Epithelial cell of esophagus (primary cell): ENCODE measurements at regions not wholly inside any gene's neighbourhood (a gene's known extent, or its start where the extent isn't known, plus 50 kb on each side); places are given as distances from the start of the nearest gene placed in this dataset.
"Not testable (repeated sequence)": the region's sequence is repeated elsewhere in the genome, so short reads cannot be mapped to it uniquely, and the experiment has no call there.

ENCODE experiments used
- DNase-seq: peaks from one replicate; pipeline ENCODE4 v3.0.0; 2010; ENCODE audit warnings: low read depth
- H3K4me3 ChIP-seq: 2 replicates; pipeline ENCODE4 v1.5.1; 2011; ENCODE audit warnings: mild to moderate bottlenecking, low read length, control low read depth
- TF ChIP-seq, protein P1 (sequence below): IDR thresholded peaks from 2 replicates; pipeline ENCODE4 v1.5.1; 2011; ENCODE audit warnings: low read depth, mild to moderate bottlenecking, low read length, control low read depth, inconsistent platforms; ENCODE audit not compliant: insufficient read depth; ENCODE audit errors: missing control alignments

DNA sequence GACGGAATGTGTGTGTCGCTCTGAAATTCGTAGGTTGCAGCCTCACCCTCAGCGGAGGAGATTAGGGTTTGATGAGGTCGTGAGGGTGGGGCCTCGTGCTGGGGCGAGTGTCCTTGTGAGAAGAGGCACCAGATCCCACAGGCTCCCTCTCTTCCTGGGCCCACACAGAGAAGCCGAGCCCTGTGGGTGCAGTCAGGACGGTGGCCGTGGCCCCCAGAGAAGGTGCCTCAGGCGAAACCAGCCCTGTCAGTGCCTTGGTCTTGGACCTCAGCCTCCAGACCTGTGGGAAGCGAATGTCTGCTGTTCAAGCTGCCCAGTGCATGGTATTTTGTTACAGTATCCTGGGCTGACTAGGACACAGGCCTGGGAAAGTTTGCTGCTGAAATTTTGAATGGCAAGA lies 108.0 kb upstream of the ALKAL2 start:
- TF ChIP-seq, protein P1, sequence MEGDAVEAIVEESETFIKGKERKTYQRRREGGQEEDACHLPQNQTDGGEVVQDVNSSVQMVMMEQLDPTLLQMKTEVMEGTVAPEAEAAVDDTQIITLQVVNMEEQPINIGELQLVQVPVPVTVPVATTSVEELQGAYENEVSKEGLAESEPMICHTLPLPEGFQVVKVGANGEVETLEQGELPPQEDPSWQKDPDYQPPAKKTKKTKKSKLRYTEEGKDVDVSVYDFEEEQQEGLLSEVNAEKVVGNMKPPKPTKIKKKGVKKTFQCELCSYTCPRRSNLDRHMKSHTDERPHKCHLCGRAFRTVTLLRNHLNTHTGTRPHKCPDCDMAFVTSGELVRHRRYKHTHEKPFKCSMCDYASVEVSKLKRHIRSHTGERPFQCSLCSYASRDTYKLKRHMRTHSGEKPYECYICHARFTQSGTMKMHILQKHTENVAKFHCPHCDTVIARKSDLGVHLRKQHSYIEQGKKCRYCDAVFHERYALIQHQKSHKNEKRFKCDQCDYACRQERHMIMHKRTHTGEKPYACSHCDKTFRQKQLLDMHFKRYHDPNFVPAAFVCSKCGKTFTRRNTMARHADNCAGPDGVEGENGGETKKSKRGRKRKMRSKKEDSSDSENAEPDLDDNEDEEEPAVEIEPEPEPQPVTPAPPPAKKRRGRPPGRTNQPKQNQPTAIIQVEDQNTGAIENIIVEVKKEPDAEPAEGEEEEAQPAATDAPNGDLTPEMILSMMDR = no peak
- no peak for DNase-seq
- H3K4me3 ChIP-seq = no peak overlapping the region

DNA sequence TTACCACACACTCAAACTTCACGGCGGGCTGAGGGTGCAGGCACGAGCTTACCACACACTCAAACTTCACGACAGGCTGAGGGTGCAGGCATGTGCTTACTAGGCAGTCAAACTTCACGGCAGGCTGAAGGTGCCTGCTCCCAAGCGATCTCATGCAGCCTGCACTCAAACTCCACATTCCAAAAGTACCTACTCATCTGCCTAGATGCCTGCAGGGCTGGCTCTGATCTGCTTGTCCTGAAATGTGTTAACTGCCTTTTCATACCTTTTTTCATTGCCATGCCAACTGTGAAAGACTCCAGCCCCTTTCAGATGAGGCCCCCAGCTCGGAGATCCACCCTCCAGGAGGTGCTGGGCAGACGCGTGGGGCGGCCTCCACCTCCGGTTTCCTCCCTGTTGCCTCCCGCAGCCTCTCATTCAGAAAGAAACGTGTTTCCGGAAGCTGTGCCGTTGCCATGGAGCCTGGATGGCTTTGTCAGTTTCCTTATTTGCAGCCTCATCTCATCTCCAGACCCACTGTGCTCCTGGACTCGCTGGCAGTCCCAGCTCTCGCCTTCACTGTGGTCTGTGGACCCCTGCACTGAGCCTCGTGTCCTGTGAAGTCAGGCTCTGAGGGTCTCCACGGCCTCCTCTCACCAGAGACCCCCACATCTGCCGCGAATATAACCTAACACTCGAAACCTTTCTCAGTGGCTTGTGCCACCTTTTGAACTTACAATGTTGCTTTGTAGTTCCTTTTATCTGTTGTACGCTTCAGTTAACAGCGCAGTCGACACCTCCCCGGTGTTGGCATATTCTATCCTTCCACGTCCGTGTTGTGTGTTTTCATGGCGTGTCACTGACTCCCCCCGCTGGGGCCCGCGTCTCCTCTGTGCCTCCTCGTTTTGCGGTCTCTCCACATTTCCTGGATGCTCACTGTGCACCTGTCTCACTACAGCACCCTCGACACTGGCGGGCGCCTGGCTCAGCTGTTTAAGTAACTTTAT lies 106.1 kb upstream of the ALKAL2 start:
- TF ChIP-seq, protein P1 = no peak
- H3K4me3 ChIP-seq = no peak overlapping the region
- peak; percentile 56 for DNase-seq

DNA sequence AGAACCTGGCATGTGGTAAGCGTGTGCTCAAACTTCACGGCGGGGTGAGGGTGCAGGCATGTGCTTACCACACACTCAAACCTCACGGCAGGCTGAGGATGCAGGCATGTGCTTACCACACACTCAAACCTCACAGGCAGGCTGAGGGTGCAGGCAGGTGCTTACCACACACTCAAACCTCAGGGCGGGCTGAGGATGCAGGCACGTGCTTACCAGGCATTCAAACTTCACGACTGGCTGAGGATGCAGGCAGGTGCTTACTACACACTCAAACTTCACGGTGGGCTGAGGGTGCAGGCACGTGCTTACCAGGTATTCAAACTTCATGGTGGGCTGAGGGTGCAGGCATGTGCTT lies 105.0 kb upstream of the ALKAL2 start:
- TF ChIP-seq, protein P1 = no peak
- no peak for DNase-seq
- no peak overlapping the region for H3K4me3 ChIP-seq

DNA sequence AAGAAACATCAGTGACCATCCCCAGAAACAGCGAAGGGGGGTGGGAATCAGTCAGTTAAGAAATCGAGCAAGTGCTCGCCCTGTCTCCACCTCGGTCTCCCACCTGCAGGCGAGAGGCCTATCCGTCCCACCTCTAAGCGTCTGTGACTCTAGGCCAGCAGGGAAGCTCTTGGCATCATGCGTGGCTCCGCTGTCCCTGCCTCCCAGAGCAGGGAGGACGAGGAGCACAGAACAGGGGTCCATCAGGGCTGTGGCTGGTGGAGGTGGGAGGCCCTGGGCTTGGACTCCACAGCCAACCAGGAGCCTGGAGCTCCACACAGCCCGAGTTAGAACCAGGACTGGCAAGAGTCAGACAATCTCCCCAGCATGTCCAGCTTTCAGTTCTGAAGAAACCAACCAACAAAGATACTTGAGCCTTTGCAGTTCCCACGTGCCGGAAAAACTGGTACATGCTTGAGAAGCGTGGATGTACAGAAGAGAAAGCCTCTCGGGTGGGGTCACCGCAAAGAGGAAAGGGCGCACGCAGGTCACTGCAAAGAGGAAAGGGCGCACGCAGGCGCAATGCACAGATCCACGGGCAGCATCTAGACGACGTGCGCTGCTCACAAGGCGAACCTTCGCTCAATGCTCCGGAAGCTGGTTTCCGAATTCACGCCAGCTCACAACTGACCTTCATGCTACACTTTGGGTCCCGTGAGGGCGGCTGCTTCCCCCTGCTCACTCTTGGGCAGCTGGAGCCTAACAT lies 104.5 kb upstream of the ALKAL2 start:
- H3K4me3 ChIP-seq = no peak overlapping the region
- TF ChIP-seq, protein P1 = no peak
- DNase-seq = no peak

DNA sequence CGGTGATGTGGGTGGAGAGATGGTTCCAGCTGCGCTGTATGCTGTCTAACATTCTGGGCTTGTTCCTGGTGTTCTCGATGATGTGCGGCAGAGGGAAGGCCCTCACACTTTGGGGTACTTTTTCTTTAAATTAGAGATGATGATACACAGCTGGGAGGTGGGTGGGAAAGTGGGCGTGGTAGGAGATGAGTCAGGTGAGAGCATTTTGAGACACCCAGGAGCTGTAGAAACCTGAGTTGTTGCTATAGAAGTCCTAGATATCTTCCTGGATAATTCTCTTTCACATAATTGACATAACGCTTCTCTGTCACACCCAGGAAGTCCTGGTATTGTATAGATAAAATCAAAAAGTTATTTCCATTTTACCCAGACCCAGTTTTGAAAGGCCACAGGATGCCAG lies 103.8 kb upstream of the ALKAL2 start:
- DNase-seq = no peak
- H3K4me3 ChIP-seq = no peak overlapping the region
- TF ChIP-seq, protein P1 = no peak

DNA sequence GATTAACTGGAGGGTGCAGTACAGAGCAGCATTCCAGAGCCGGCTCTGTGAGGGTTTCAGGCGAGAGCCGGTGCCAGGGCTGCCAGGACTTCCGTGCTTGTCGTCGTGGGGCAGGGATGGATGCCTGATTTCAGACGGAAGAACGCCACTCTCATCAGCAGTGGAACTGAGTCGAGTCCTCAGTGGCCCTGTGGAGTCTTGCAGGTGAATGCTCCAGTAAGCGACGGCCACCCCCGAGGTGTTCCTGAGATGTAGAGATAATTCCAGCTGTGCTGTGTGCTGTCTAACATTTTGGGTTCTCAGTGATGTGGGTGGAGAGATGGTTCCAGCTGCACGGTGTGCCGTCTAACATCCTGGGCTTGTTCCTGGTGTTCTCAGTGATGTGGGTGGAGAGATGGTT lies 103.1 kb upstream of the ALKAL2 start:
- no peak overlapping the region for H3K4me3 ChIP-seq
- DNase-seq = no peak
- TF ChIP-seq, protein P1 = no peak

DNA sequence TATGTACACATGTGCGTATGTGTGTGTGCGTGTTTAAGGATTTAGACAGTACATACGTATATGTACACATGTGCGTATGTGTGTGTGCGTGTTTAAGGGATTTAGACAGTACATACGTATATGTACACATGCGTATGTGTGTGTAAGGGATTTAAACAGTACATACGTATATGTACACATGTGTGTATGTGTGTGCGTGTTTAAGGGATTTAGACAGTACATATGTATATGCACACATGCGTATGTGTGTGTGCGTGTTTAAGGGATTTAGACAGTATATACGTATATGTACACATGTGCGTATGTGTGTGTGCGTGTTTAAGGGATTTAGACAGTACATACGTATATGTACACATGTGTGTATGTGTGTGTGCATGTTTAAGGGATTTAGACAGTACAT lies 102.1 kb upstream of the ALKAL2 start:
- DNase-seq, H3K4me3 ChIP-seq: not testable (repeated sequence)

DNA sequence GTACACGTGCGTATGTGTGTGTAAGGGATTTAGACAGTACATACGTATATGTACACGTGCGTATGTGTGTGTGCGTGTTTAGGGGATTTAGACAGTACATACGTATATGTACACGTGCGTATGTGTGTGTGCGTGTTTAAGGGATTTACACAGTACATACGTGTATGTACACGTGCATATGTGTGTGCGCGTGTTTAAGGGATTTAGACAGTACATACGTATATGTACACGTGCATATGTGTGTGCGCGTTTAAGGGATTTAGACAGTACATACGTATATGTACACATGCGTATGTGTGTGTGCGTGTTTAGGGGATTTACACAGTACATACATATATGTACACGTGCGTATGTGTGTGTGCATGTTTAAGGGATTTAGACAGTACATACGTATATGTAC lies 100.9 kb upstream of the ALKAL2 start:
- DNase-seq, H3K4me3 ChIP-seq: not testable (repeated sequence)
